HepG2 (cell line): ENCODE measurements at regions not wholly inside any gene's neighbourhood (a gene's known extent, or its start where the extent isn't known, plus 50 kb on each side); places are given as distances from the start of the nearest gene placed in this dataset.

ENCODE experiments used
- ATAC-seq: fragments of 200-7000 bp; cut with Tn5 transposase; 3 replicates; pipeline ENCODE4 v1.9.1; 2020; ENCODE audit warnings: mild to moderate bottlenecking, moderate library complexity
- BruUV-seq: library from RNA; stranded (reverse); fragments of 400-500 nt; replicated peaks from 2 replicates; lab custom pipeline; 2021; lab: Mats Ljungman, UMichigan
- CTCF ChIA-PET: fragments of 300-600 bp; formaldehyde crosslinking; extraction: SDS; loops from one replicate; lab custom pipeline; 2021; ENCODE audit warnings: low total read pairs, inconsistent platforms, low intra/inter-chr PET ratio; lab: Yijun Ruan, JAX
- POLR2A ChIA-PET: fragments of 350-600 bp; sonication (Branson Sonifier 250); formaldehyde crosslinking; loops from one replicate; lab custom pipeline; 2020; ENCODE audit warnings: antibody characterized with exemption, inconsistent platforms; lab: Yijun Ruan, JAX
- DNase-seq: peaks from one replicate; pipeline ENCODE4 v3.0.0-alpha.2; 2015; ENCODE audit warnings: low spot score
- FAIRE-seq: peaks from 3 replicates; lab custom pipeline; 2011; peaks lifted over from hg19 to GRCh38; lab: Jason Lieb, UNC
- H2AFZ ChIP-seq: one replicate; pipeline ENCODE4 v1.6.1; 2011; ENCODE audit warnings: low read length, inconsistent platforms
- H3K27ac ChIP-seq: fragments of 300-600 bp; 3 replicates; pipeline ENCODE4 v1.8.0; 2011; ENCODE audit warnings: mixed run types, mild to moderate bottlenecking, mixed read lengths, low read length, inconsistent platforms; ENCODE audit not compliant: insufficient read depth; ENCODE audit errors: extremely low read length
- H3K27me3 ChIP-seq, 2 experiments: fragments of 200-600 bp in 1 of 2; 2 replicates in 1 of 2; 3 replicates in 1 of 2; pipeline versions ENCODE4 v1.6.0 to v1.8.0; 2011; ENCODE audit warnings: low read length in 2 of 2, mild to moderate bottlenecking in 2 of 2, moderate library complexity in 2 of 2, inconsistent platforms in 1 of 2; ENCODE audit not compliant: insufficient read depth in 2 of 2, control insufficient read depth in 1 of 2
- H3K36me3 ChIP-seq, 2 experiments: fragments of 200-600 bp in 1 of 2; replicated peaks in 1 of 2; 2 replicates in 1 of 2; 3 replicates in 1 of 2; pipeline versions ENCODE4 v1.5.1 to v1.8.0; 2011; ENCODE audit warnings: low read length in 2 of 2, inconsistent platforms in 1 of 2; ENCODE audit not compliant: insufficient read depth in 2 of 2, control insufficient read depth in 1 of 2
- H3K4me1 ChIP-seq: 2 replicates; pipeline ENCODE4 v1.5.1; 2012; ENCODE audit warnings: low read length, inconsistent platforms; ENCODE audit not compliant: insufficient read depth
- H3K4me2 ChIP-seq: 2 replicates; pipeline ENCODE4 v1.6.0; 2011; ENCODE audit warnings: low read depth, low read length, inconsistent platforms
- H3K4me3 ChIP-seq, 3 experiments: fragments of 200-600 bp in 1 of 3; sonication (generic), shearing (Covaris generic) in 1 of 3; replicated peaks in 1 of 3; 2 replicates each; pipeline ENCODE4 v1.5.1; 2011 to 2016; ENCODE audit warnings: low read length in 3 of 3, inconsistent platforms in 2 of 3, low read depth in 2 of 3, mild to moderate bottlenecking in 2 of 3, control low read depth in 1 of 3, mixed read lengths in 1 of 3; ENCODE audit not compliant: insufficient read depth in 1 of 3
- H3K79me2 ChIP-seq: one replicate; pipeline ENCODE4 v1.6.1; 2011; ENCODE audit warnings: low read length, inconsistent platforms; ENCODE audit not compliant: insufficient read depth
- H3K9ac ChIP-seq: 2 replicates; pipeline ENCODE4 v1.6.0; 2011; ENCODE audit warnings: mild to moderate bottlenecking, low read depth, low read length, inconsistent platforms; ENCODE audit not compliant: insufficient read depth
- H3K9me3 ChIP-seq: 2 replicates; pipeline ENCODE4 v1.5.1; 2012; ENCODE audit warnings: mild to moderate bottlenecking, low read length
- H4K20me1 ChIP-seq: 2 replicates; pipeline ENCODE4 v1.6.0; 2011; ENCODE audit warnings: inconsistent platforms, mild to moderate bottlenecking, low read length, moderate library complexity; ENCODE audit not compliant: insufficient read depth
- LCORL ChIP-seq, 2 experiments: fragments of 450-650 bp in 1 of 2; sonication (generic) in 1 of 2; formaldehyde crosslinking in 1 of 2; IDR thresholded peaks; 2 replicates each; pipeline versions ENCODE4 v1.5.0 to v1.6.1; 2017 to 2020; ENCODE audit warnings: antibody characterized with exemption in 1 of 2, missing genetic modification reagents in 1 of 2
- MXI1 ChIP-seq: IDR thresholded peaks from 3 replicates; pipeline ENCODE4 v1.6.1; 2012; ENCODE audit warnings: low read depth, low read length, inconsistent platforms, borderline replicate concordance
- ZBTB26 ChIP-seq: IDR thresholded peaks from 2 replicates; pipeline ENCODE4 v1.6.1; 2016; ENCODE audit warnings: missing compliant biosample characterization, missing genetic modification reagents, borderline replicate concordance
- ZNF574 ChIP-seq: sonication (generic); formaldehyde crosslinking; IDR thresholded peaks from 2 replicates; pipeline ENCODE4 v1.4.0; 2020; ENCODE audit warnings: missing genetic modification reagents
- in situ Hi-C: cut with HindIII; loops from 2 replicates; pipeline ENCODE4 v1.10.0; 2017; ENCODE audit warnings: low pct_unique_long_range_greater_than_20kb; ENCODE audit not compliant: extremely low pct_ligation_motif_present
- intact Hi-C: fragments of 100-400 bp; cut with micrococcal nuclease; formaldehyde crosslinking; loops from one replicate; pipeline ENCODE4 v1.10.0; 2022; ENCODE audit not compliant: unreplicated experiment

GRCh38 chr7:12766416-12766815 is 79.0 kb downstream of the ARL4A start:
- ATAC-seq (no peak), FAIRE-seq (no peak)

More at GRCh38 chr7:12766416-12766815, 79.0 kb downstream of the ARL4A start:
- Histone ChIP-seq H3K36me3 (no peaks in the 10 kb centered on the region), H3K27me3 (no peaks in the 10 kb centered on the region), H3K4me2 (no peak overlapping the region), H3K79me2 (no peaks in the 10 kb centered on the region), H3K27ac (no peak overlapping the region), H3K9ac (no peak overlapping the region), H3K4me1 (no peaks in the 10 kb centered on the region), H3K9me3 (no peaks in the 10 kb centered on the region), H4K20me1 (no peaks in the 10 kb centered on the region), H3K4me3 (no peak overlapping the region), H2AFZ (no peak overlapping the region)
- ChIA-PET POLR2A (no interaction called here), CTCF (no interaction called here)
- TF ChIP-seq ZBTB26 (CRISPR knock-in tag) (no peak), LCORL (IDR thresholded peaks at IDR 0.05) (no peak), LCORL (CRISPR knock-in tag; IDR thresholded peaks at IDR 0.05) (no peak), ZNF574 (CRISPR knock-in tag) (no peak), MXI1 (no peak)
- no peak for DNase-seq
- no TSS peak for BruUV-seq
- in situ Hi-C loops: no loop called here
- intact Hi-C loops: no loop called here
